SK-N-DZ (cell line): ENCODE measurements at regions not wholly inside any gene's neighbourhood (a gene's known extent, or its start where the extent isn't known, plus 50 kb on each side); places are given as distances from the start of the nearest gene placed in this dataset.

Experiments used
- DNase-seq: peaks from one replicate; pipeline ENCODE4 v3.0.0-alpha.2; 2015; ENCODE audit warnings: low spot score

- DNase-seq: no peak
These were observed 130.6 kb upstream of the HAAO start for GRCh38 chr2:42922790-42923579.

GRCh38 chr2:42922293-42922692, 129.9 kb upstream of the HAAO start:
- no peak for DNase-seq

GRCh38 chr2:42921721-42922120, 129.3 kb upstream of the HAAO start:
- no peak for DNase-seq

GRCh38 chr2:42921147-42921520, 128.8 kb upstream of the HAAO start:
- DNase-seq: no peak

DNA sequence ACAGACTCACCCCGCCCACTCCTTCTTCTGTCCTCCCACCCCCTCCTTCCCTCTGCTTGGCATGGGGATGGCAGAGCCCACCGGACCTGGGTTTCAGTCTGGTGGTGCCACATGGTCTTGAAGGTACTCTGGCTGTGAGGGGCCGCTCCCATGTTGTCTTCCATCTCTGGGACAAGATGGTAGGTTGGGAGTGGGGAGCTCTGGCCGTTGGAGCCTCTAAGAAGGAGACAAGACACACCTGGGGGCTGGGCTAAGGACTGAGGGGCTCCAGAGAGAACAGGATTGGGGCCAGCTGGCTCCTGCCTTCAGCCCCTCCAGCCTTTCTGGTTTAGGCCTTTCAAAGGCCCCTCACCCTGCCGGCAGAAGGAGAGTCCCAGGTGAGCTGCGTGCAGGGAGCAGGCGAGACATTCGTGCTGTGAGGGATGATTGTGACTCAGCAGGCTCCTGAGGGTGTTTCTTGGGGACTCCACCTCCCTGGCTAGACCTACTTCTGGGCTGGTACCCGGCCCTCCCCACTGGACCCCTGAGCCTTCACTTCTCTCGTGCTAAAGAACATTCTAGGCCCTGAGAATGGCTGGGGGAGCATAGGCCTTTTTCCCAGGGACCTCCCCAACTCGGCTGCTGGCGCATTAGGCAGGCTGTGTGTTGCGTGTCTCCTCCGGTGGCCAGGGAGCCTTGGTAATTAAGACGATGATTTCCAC, 128.2 kb upstream of the HAAO start:
- DNase-seq: no peak

- DNase-seq: no peak
These were observed 126.4 kb upstream of the HAAO start for GRCh38 chr2:42918671-42919318.

- no peak for DNase-seq
These were observed 125.7 kb upstream of the HAAO start for GRCh38 chr2:42918041-42918440.

GRCh38 chr2:42917425-42917927, 125.1 kb upstream of the HAAO start:
- DNase-seq: no peak

DNA sequence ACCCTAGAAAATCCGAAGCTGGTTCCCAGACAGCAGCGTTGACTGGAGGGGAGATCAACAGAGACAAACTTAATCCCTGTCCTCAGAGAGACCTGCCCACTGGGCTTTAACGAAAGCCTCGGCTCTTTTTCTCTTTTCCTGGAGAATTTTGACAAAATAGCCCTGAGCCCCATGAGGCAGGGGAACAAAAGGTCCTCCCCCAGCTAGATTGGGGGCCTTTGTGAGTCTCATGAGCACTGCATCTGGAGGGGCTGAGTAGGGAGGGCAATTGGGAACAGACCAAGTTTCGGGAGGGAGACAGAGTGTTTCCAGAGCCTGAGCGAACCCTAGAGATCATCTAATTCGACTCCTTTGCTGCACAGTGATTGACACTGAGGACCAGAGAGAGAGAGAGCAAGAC, 123.9 kb upstream of the HAAO start:
- no peak for DNase-seq

DNA sequence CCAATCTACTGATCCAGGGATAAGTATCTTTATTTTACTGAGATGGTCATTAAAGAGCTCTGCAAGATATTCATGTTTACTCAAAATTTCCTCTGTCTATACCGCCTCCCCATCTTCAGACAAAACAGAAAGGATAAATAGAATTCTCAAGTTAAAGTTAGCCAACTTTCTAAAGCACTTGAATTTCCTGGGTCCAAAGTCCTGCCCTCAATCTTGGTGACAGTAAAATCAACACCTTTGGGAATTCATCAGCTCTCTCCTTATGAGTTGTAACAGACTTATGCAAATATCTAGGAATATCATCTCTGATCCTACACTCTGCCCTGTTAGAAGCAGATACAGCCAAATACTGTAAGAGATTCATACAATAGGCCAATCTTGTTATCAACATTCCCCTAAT, 122.5 kb upstream of the HAAO start:
- DNase-seq: no peak

- no peak for DNase-seq
These were observed 121.9 kb upstream of the HAAO start for GRCh38 chr2:42914314-42914713.

DNA sequence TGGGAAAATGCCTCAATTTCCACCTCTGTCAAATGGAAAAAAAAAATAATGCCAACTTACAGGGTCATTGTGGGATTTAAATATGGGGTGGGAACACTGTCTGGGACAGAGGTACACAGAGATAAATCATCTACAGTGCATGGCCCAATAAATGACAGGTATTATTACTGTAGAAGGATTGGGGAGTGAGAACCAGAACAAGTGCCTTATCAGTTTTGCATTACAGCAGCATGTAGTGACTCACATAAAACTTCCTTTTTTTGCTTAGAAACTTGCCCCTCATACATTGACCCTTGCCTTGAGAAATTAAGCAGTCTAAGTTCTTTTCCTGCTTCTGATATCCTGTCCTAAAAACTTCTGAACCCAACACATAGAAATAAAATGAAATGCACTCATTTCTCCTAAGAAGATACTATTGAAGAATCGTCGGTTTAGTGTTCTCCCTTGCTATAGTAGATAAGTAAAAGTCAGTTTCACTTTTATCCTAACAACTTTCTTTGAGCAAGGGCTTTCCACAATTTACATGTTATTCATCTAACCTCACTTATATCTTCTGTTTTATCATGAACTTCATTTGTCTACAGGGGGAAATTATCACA, 121.0 kb upstream of the HAAO start:
- no peak for DNase-seq

DNA sequence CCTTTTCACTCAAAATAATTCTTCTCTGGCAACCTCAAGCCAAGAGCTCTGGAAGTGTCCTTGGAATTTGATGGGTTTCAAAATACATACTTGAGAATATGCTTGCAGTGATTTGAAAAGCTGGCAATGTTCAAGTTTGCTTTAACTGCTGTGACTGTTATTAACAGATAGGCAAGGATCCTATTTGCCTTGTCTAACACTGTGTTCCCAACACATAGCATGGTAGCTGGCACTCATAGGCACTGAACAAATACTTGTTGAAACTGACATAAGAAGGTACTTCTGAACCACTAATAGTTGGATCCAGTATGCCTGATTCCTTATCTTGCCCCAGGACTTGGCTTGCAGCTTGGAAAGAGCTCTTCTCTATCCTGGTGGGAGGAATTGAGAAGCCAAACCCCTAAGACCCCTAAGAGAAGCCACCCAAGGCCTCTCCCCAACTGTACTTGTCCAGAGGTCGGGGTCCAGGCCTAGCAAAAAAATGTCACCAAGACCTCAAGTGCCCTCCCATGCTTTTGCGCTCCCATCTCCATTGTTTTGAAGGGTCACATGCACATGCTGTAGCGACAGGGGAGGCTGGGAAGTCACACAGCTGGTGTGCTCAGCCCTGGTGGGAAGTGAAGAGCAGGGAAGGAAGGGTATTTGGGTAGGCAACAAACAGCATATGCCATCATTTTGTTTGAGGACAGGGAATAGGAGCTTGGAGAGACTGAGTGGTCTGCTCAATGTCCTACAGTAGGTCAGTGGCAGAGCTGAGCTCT, 118.4 kb upstream of the HAAO start:
- no peak for DNase-seq

- DNase-seq: no peak
These were observed 117.6 kb upstream of the HAAO start for GRCh38 chr2:42909966-42910365.

DNA sequence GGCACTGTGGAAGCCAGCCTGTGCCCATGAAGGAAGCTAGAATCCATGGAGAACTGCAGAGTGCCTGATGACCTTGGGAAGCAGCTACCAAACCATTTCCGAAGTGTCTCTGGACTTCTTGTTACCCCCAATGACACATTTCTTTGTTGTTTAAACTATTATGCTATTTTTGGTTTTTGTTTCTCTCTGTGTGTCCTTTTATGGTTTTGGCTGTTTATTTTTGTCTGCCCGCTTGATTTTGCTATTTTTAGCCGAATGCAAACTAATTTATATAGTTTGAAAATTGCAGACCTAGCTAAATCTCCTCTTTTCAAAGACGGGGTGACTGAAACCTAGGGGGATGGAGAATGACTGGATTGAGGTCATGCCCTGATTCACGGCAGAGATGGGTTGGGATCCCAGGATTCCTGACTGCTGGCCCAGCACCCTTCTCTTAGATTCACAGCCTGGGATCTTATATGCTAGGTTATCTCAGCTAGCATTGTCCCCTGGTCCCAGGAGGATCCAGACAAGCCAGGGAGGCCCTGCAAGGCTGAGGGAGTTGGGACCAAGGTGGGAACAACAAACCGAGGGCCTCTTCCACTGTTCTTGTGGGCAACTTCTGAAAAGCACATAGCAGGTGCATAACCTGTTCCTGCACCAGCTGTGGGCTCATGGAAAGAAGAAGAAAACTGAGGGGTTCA, 116.3 kb upstream of the HAAO start:
- DNase-seq: no peak

DNA sequence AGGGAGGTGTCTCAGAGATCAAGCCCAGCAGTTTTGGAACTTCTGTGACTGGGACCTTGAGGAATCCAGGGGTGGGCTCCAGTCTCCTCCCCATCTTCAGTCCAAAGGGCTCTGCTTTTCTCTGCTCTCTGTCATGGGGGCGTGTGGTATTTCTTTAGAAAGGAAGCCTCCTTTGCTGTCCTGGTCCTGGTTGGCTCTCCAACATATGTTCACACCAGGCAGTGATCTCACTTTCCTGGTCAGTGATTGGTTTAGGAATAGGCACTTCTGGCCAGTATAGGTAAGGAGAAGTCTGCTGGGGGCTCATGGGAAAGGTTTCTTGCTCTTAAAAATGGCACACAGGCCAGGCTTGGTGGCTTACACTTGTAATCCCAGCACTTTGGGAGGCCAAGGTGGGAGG, 115.5 kb upstream of the HAAO start:
- DNase-seq: no peak

- peak; percentile 76 for DNase-seq
These were observed 114.4 kb upstream of the HAAO start for GRCh38 chr2:42906557-42907411.

GRCh38 chr2:42906111-42906556, 113.8 kb upstream of the HAAO start:
- DNase-seq: peak; percentile 45

GRCh38 chr2:42905341-42906110, 113.1 kb upstream of the HAAO start:
- DNase-seq: peak; percentile 90
